ENCODE measurements at regions not wholly inside any gene's neighbourhood (a gene's known extent, or its start where the extent isn't known, plus 50 kb on each side); places are given as distances from the start of the nearest gene placed in this dataset.

GRCh38 chr5:125228363-125229070 is 482.1 kb upstream of the ZNF608 start:
- TF ChIP-seq GATA2 (IDR thresholded peaks at IDR 0.05; ENCODE audit: low read depth, low read length) (no peak), GATA3 (IDR thresholded peaks at IDR 0.05; ENCODE audit: low read depth, low read length) (no peak)

GRCh38 chr5:125229556-125229955 is 483.1 kb upstream of the ZNF608 start:
- TF ChIP-seq GATA2 (IDR thresholded peaks at IDR 0.05; ENCODE audit: low read depth, low read length) (no peak), GATA3 (IDR thresholded peaks at IDR 0.05; ENCODE audit: low read depth, low read length) (no peak)

GRCh38 chr5:125232779-125233230 is 486.4 kb upstream of the ZNF608 start:
- TF ChIP-seq GATA2 (IDR thresholded peaks at IDR 0.05; ENCODE audit: low read depth, low read length) (peak; percentile 81; the same call in 1 of the 2 replicates), GATA3 (IDR thresholded peaks at IDR 0.05; ENCODE audit: low read depth, low read length) (peak; percentile 97)

- no peak for TF ChIP-seq GATA2 (IDR thresholded peaks at IDR 0.05; ENCODE audit: low read depth, low read length)
- no peak for TF ChIP-seq GATA3 (IDR thresholded peaks at IDR 0.05; ENCODE audit: low read depth, low read length)
Observed at GRCh38 chr5:125233944-125234343, 487.5 kb upstream of the ZNF608 start.

- TF ChIP-seq GATA3 (IDR thresholded peaks at IDR 0.05; ENCODE audit: low read depth, low read length) (no peak), GATA2 (IDR thresholded peaks at IDR 0.05; ENCODE audit: low read depth, low read length) (no peak)
Observed at GRCh38 chr5:125236007-125236406, 489.6 kb upstream of the ZNF608 start.

- no peak for TF ChIP-seq GATA2 (IDR thresholded peaks at IDR 0.05; ENCODE audit: low read depth, low read length)
- no peak for TF ChIP-seq GATA3 (IDR thresholded peaks at IDR 0.05; ENCODE audit: low read depth, low read length)
Observed at GRCh38 chr5:125236981-125237380, 490.5 kb upstream of the ZNF608 start.

- no peak for TF ChIP-seq GATA2 (IDR thresholded peaks at IDR 0.05; ENCODE audit: low read depth, low read length)
- no peak for TF ChIP-seq GATA3 (IDR thresholded peaks at IDR 0.05; ENCODE audit: low read depth, low read length)
Observed at GRCh38 chr5:125244531-125244930, 498.1 kb upstream of the ZNF608 start.

- TF ChIP-seq GATA2 (IDR thresholded peaks at IDR 0.05; ENCODE audit: low read depth, low read length) (no peak), GATA3 (IDR thresholded peaks at IDR 0.05; ENCODE audit: low read depth, low read length) (no peak)
Observed at GRCh38 chr5:125245216-125245615, 498.8 kb upstream of the ZNF608 start.

GRCh38 chr5:125249400-125249799 is 503.0 kb upstream of the ZNF608 start:
- TF ChIP-seq GATA3 (IDR thresholded peaks at IDR 0.05; ENCODE audit: low read depth, low read length) (no peak), GATA2 (IDR thresholded peaks at IDR 0.05; ENCODE audit: low read depth, low read length) (no peak)

GRCh38 chr5:125251703-125252102 is 505.3 kb upstream of the ZNF608 start:
- TF ChIP-seq GATA3 (IDR thresholded peaks at IDR 0.05; ENCODE audit: low read depth, low read length) (no peak), GATA2 (IDR thresholded peaks at IDR 0.05; ENCODE audit: low read depth, low read length) (no peak)

- TF ChIP-seq GATA2 (IDR thresholded peaks at IDR 0.05; ENCODE audit: low read depth, low read length) (no peak), GATA3 (IDR thresholded peaks at IDR 0.05; ENCODE audit: low read depth, low read length) (no peak)
Observed at GRCh38 chr5:125254267-125254666, 507.8 kb upstream of the ZNF608 start.

GRCh38 chr5:125256296-125256695 is 509.9 kb upstream of the ZNF608 start:
- TF ChIP-seq GATA2 (IDR thresholded peaks at IDR 0.05; ENCODE audit: low read depth, low read length) (no peak), GATA3 (IDR thresholded peaks at IDR 0.05; ENCODE audit: low read depth, low read length) (no peak)

- no peak for TF ChIP-seq GATA3 (IDR thresholded peaks at IDR 0.05; ENCODE audit: low read depth, low read length)
- TF ChIP-seq GATA2 (IDR thresholded peaks at IDR 0.05; ENCODE audit: low read depth, low read length), result no peak
Observed at GRCh38 chr5:125257057-125257972, 510.9 kb upstream of the ZNF608 start.

GRCh38 chr5:125257997-125258396 is 511.6 kb upstream of the ZNF608 start:
- TF ChIP-seq GATA2 (IDR thresholded peaks at IDR 0.05; ENCODE audit: low read depth, low read length), result no peak
- TF ChIP-seq GATA3 (IDR thresholded peaks at IDR 0.05; ENCODE audit: low read depth, low read length), result no peak

All from SH-SY5Y (cell line).